ENCODE measurements at regions not wholly inside any gene's neighbourhood (a gene's known extent, or its start where the extent isn't known, plus 50 kb on each side); places are given as distances from the start of the nearest gene placed in this dataset.

GRCh38 chr20:60810561-60810960 lies 441.5 kb upstream of the CDH4 start:
- H3K27ac ChIP-seq, result no peak overlapping the region
- TF ChIP-seq, protein P1, sequence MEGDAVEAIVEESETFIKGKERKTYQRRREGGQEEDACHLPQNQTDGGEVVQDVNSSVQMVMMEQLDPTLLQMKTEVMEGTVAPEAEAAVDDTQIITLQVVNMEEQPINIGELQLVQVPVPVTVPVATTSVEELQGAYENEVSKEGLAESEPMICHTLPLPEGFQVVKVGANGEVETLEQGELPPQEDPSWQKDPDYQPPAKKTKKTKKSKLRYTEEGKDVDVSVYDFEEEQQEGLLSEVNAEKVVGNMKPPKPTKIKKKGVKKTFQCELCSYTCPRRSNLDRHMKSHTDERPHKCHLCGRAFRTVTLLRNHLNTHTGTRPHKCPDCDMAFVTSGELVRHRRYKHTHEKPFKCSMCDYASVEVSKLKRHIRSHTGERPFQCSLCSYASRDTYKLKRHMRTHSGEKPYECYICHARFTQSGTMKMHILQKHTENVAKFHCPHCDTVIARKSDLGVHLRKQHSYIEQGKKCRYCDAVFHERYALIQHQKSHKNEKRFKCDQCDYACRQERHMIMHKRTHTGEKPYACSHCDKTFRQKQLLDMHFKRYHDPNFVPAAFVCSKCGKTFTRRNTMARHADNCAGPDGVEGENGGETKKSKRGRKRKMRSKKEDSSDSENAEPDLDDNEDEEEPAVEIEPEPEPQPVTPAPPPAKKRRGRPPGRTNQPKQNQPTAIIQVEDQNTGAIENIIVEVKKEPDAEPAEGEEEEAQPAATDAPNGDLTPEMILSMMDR (conservative IDR thresholded peaks at IDR 0.05), result no peak

GRCh38 chr20:60812561-60812960 lies 439.5 kb upstream of the CDH4 start:
- TF ChIP-seq, protein P1 (conservative IDR thresholded peaks at IDR 0.05), result no peak
- no peak overlapping the region for H3K27ac ChIP-seq

GRCh38 chr20:60813066-60813465 lies 439.0 kb upstream of the CDH4 start:
- no peak overlapping the region for H3K27ac ChIP-seq
- TF ChIP-seq, protein P1 (conservative IDR thresholded peaks at IDR 0.05), result no peak

- TF ChIP-seq, protein P1 (conservative IDR thresholded peaks at IDR 0.05), result no peak
- no peak overlapping the region for H3K27ac ChIP-seq
Measured at GRCh38 chr20:60815656-60816055, 436.4 kb upstream of the CDH4 start.

DNA sequence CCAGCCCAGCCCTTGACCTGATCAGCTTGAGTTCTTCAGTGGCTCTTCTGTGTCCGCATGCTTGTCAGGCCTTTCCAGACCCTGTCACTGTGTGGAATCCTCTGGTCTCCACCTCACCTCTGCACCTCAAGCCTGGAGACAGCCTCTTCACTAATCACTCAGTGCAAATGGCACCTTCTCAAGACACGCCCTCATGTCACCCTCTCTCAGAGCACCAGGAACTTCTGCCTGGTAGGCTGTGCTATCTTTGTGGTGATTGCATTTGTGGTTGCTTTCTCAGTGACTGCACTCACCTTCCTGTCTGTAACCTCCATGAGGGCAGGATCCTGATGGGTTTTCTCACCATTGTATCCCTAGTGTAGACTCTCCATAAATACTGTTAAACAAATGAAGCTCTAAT lies 435.2 kb upstream of the CDH4 start:
- H3K27ac ChIP-seq, result no peak overlapping the region
- TF ChIP-seq, protein P1 (conservative IDR thresholded peaks at IDR 0.05), result no peak

GRCh38 chr20:60817891-60818290 lies 434.2 kb upstream of the CDH4 start:
- no peak overlapping the region for H3K27ac ChIP-seq
- TF ChIP-seq, protein P1 (conservative IDR thresholded peaks at IDR 0.05), result no peak

GRCh38 chr20:60819511-60819910 lies 432.6 kb upstream of the CDH4 start:
- no peak overlapping the region for H3K27ac ChIP-seq
- TF ChIP-seq, protein P1 (conservative IDR thresholded peaks at IDR 0.05), result no peak

- H3K27ac ChIP-seq, result no peak overlapping the region
- TF ChIP-seq, protein P1 (conservative IDR thresholded peaks at IDR 0.05), result no peak
Measured at GRCh38 chr20:60820149-60820548, 431.9 kb upstream of the CDH4 start.
